Heart left ventricle (tissue), 13 donors: ENCODE measurements at regions not wholly inside any gene's neighbourhood (a gene's known extent, or its start where the extent isn't known, plus 50 kb on each side); places are given as distances from the start of the nearest gene placed in this dataset.

Source experiments
- POLR2A ChIP-seq, 2 donors: fragments of 450-650 bp; IDR thresholded peaks; one replicate each; pipeline ENCODE4 v1.6.1; 2017; ENCODE audit warnings: antibody characterized with exemption in 2 of 2, mild to moderate bottlenecking in 2 of 2, moderate library complexity in 2 of 2
- TF ChIP-seq, protein P1 (sequence below), 12 donors: fragments of 200-600 bp; sonication (generic) in 4 of 12; IDR thresholded peaks; one replicate each; pipeline versions ENCODE4 v1.5.0 to v1.8.0; 2018 to 2022; ENCODE audit warnings: antibody characterized with exemption in 12 of 12, mild to moderate bottlenecking in 5 of 12
- donor health status: ischemic (EF 13 %, LVEDD 7.1; RV severe dilation, severe dysfunction).
- donor health status: DM: no; HTN: yes; CAD: no.
- donor health status: DM: no; HTN: no; CAD: no.
- donor health status: ischemic (EF 25% LVEDD 6.9; RV normal size, moderate dysfunction).
- donor health status: ischemic (EF 25% LVEDD 5.7; RV mildly dilated, moderate dysfunction).
- donor health status: ischemic (EF 35%, LVEDD 5.7; RV mildly dilated, moderate dysfunction).
- donor health status: nonischemic (EF 11% LVEDD 7.7; RV severe dilation, severe dysfunction).
- donor health status: DM: yes; HTN: yes; CAD: no.
- donor health status: PGD.
- donor health status: ischemic (EF 29% LVEDD 5.4; RV normal size, mild dysfunction).
- donor health status: nonischemic (EF 23%, LVEDD 6.1; RV moderate dilation, normal function).

DNA sequence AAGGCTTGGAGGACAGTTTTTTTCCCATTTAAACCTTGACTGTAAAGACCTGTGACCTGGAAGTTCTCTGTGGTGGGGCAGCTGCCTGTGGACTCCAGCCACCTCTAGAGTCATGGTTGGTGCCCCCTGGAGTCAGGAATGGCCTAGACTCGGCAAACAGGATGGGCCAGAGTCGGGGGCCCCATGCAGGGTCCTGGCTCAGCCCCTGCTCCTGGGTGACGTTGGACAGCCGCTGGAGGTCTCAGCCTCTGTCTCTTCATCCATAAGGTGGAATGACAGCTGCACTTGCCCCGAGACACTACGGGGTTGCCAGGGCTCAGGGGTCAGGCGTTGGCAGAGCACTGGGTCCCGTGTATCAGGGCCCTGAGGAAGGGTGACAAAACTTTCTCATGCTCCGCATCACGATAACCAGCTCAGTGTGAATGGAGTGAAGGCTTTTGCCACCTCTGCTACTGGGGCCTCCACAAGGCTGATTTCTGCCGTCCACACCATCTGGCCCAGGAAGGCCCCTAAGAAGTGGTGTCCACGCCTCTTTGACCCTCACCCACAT lies 58.5 kb upstream of the TTC34 start:
- no peak for TF ChIP-seq POLR2A (IDR thresholded peaks at IDR 0.05)
- TF ChIP-seq, protein P1, sequence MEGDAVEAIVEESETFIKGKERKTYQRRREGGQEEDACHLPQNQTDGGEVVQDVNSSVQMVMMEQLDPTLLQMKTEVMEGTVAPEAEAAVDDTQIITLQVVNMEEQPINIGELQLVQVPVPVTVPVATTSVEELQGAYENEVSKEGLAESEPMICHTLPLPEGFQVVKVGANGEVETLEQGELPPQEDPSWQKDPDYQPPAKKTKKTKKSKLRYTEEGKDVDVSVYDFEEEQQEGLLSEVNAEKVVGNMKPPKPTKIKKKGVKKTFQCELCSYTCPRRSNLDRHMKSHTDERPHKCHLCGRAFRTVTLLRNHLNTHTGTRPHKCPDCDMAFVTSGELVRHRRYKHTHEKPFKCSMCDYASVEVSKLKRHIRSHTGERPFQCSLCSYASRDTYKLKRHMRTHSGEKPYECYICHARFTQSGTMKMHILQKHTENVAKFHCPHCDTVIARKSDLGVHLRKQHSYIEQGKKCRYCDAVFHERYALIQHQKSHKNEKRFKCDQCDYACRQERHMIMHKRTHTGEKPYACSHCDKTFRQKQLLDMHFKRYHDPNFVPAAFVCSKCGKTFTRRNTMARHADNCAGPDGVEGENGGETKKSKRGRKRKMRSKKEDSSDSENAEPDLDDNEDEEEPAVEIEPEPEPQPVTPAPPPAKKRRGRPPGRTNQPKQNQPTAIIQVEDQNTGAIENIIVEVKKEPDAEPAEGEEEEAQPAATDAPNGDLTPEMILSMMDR (IDR thresholded peaks at IDR 0.05) = no peak
